Hepatocyte (in vitro differentiated cells): ENCODE measurements at regions not wholly inside any gene's neighbourhood (a gene's known extent, or its start where the extent isn't known, plus 50 kb on each side); places are given as distances from the start of the nearest gene placed in this dataset.

Experiments
- DNase-seq: peaks from one replicate; pipeline ENCODE4 v3.0.0-alpha.2; 2016; ENCODE audit warnings: low spot score
- H2AFZ ChIP-seq: fragments of 200-600 bp; sonication (generic); 2 replicates; pipeline ENCODE4 v1.6.0; 2016; ENCODE audit warnings: antibody characterized with exemption, mild to moderate bottlenecking
- H3K27ac ChIP-seq: fragments of 200-600 bp; sonication (generic); 2 replicates; pipeline ENCODE4 v1.5.1; 2016; ENCODE audit warnings: mild to moderate bottlenecking
- H3K27me3 ChIP-seq: fragments of 200-600 bp; sonication (generic); 2 replicates; pipeline ENCODE4 v1.6.1; 2016
- H3K36me3 ChIP-seq: fragments of 200-600 bp; sonication (generic); replicated peaks from 2 replicates; pipeline ENCODE4 v1.5.1; 2016; ENCODE audit warnings: low read depth; ENCODE audit not compliant: insufficient read depth
- H3K4me1 ChIP-seq: fragments of 200-600 bp; sonication (generic); 2 replicates; pipeline ENCODE4 v1.5.1; 2016; ENCODE audit warnings: mild to moderate bottlenecking, moderate library complexity; ENCODE audit not compliant: insufficient read depth
- H3K4me2 ChIP-seq: fragments of 200-600 bp; sonication (generic); 2 replicates; pipeline ENCODE4 v1.6.0; 2016
- H3K4me3 ChIP-seq: fragments of 200-600 bp; sonication (generic); 2 replicates; pipeline ENCODE4 v1.5.1; 2016; ENCODE audit warnings: mild to moderate bottlenecking
- H3K79me2 ChIP-seq: fragments of 200-600 bp; sonication (generic); 2 replicates; pipeline ENCODE4 v1.6.0; 2017; ENCODE audit warnings: mild to moderate bottlenecking
- H3K9me2 ChIP-seq: fragments of 200-600 bp; sonication (generic); replicated peaks from 2 replicates; pipeline ENCODE4 v1.6.0; 2017; ENCODE audit warnings: mild to moderate bottlenecking; ENCODE audit not compliant: insufficient read depth
- H3K9me3 ChIP-seq: fragments of 200-600 bp; sonication (generic); 2 replicates; pipeline ENCODE4 v1.5.1; 2016; ENCODE audit warnings: low read depth, mild to moderate bottlenecking
- H4K20me1 ChIP-seq: fragments of 200-600 bp; sonication (generic); 2 replicates; pipeline ENCODE4 v1.6.0; 2016; ENCODE audit warnings: mild to moderate bottlenecking; ENCODE audit not compliant: insufficient read depth, poor library complexity, severe bottlenecking
- EZH2 ChIP-seq: fragments of 200-600 bp; sonication (generic); IDR thresholded peaks from 2 replicates; pipeline ENCODE4 v1.6.1; 2016; ENCODE audit warnings: antibody characterized with exemption, mild to moderate bottlenecking, borderline replicate concordance
- EZH2phosphoT487 ChIP-seq: fragments of 200-600 bp; sonication (generic); IDR thresholded peaks from one replicate; pipeline ENCODE4 v1.6.1; 2018; ENCODE audit warnings: antibody characterized with exemption, mild to moderate bottlenecking, low read depth, moderate library complexity; ENCODE audit not compliant: unreplicated experiment, severe bottlenecking
- WGBS: methylation state at CpG from one replicate; pipeline ENCODE4 v1.1.6; 2016; ENCODE audit warnings: low lambda C conversion rate; ENCODE audit errors: missing lambda C conversion rate; 5-methylcytosine and 5-hydroxymethylcytosine counted together
- TF ChIP-seq, protein P1 (sequence below): fragments of 200-600 bp; sonication (generic); IDR thresholded peaks from 2 replicates; pipeline ENCODE4 v1.5.1; 2016; ENCODE audit warnings: antibody characterized with exemption, mild to moderate bottlenecking; ENCODE audit not compliant: poor library complexity

DNA sequence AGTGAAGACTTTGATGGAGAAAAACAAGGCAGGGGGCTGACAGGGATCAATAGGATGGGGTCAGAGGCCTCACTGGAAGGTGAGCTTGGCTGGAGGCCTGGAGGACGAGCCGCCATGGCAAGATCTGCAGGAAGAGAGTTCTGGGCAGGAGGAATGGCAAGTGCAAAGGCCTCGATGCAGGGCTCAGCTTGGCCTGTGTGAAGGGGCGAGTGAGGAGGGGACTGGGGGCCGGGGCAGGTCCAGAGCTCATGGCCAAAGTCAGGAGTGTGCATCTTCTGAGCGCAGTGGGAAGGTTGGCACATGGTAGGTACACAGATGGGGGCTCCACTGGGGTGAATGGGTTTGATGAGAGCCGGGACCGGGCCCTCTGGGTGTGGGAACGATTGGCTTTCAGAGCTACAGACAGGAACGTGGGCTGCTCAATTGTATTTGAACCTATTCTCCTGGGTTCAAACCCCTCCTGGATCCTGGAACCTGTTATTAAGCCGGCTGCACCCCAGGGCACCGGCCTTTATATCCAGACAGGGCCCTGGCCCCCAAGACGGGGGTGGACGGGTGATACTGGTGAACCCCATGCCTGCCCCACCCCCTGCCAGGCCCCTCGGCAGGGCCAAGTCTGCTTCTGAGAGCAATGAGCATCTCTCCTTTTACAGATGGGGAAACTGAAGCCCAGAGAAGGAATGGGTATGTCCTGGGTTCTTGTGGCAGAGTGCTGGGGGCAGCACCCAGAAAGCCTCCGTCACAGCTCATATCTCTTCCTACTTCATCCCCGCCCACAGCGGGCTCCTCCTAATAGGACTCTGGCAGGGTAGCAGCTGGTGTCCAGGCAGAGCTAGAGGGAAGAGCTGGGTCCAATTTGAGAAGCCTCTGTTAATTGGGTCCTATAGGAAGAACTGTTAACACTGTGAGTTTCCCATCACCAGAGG is 106.1 kb downstream of the CEBPB start:
- Histone ChIP-seq H3K9me3 (no peaks in the 10 kb centered on the region), H3K36me3 (no peaks in the 10 kb centered on the region), H3K27me3 (no peaks in the 10 kb centered on the region), H3K9me2 (no peaks in the 10 kb centered on the region), H2AFZ (no peak overlapping the region), H3K4me1 (peaks cover 13% of the 10 kb centered on the region), H4K20me1 (no peaks in the 10 kb centered on the region), H3K79me2 (no peaks in the 10 kb centered on the region), H3K4me2 (no peak overlapping the region), H3K27ac (no peak overlapping the region), H3K4me3 (no peak overlapping the region)
- WGBS, result 89% methylated on average over 15 of the region's 18 CpGs
- no peak for TF ChIP-seq EZH2phosphoT487
- TF ChIP-seq, protein P1, sequence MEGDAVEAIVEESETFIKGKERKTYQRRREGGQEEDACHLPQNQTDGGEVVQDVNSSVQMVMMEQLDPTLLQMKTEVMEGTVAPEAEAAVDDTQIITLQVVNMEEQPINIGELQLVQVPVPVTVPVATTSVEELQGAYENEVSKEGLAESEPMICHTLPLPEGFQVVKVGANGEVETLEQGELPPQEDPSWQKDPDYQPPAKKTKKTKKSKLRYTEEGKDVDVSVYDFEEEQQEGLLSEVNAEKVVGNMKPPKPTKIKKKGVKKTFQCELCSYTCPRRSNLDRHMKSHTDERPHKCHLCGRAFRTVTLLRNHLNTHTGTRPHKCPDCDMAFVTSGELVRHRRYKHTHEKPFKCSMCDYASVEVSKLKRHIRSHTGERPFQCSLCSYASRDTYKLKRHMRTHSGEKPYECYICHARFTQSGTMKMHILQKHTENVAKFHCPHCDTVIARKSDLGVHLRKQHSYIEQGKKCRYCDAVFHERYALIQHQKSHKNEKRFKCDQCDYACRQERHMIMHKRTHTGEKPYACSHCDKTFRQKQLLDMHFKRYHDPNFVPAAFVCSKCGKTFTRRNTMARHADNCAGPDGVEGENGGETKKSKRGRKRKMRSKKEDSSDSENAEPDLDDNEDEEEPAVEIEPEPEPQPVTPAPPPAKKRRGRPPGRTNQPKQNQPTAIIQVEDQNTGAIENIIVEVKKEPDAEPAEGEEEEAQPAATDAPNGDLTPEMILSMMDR, result no peak
- no peak for TF ChIP-seq EZH2
- no peak for DNase-seq

DNA sequence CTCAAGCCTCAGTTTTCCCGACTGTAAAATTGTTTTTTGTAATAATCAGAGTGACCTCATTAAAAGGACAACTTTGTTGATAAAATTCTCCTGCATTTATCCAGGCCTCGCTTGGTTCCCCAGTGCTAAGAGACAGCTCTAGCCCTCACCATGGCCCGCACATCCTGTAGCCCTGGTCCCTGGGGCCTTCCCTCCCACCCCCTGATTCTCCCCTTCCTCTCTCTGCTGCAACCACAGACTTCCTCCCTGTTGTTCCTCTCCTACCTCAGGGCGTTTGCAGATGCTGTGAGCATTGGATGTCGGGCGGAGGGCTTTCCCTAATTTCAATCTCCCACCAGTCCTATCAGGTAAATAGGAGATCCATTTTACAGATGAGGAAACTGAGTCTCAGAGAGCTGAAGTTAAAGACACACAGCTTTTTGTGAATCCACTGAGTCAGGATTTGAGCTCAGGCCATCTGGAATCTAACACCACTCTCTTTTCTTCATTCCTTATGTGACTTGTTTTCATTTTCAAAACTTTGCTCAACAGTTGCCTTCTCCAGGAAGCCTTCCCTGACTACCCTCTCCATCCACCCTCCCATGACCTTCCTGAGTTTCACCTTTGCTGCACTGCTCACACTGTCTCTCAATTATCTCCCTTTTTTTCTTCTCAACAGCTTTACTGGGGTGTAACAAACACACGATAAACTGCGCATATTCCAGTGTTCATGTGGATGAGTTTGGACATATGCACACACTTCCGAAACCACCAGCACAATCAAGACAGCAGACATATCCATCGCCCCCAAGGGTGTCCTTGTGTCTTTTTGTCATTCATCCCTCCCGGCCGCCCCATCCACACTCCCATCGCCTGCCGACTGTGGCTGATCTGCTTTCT is 107.1 kb downstream of the CEBPB start:
- Histone ChIP-seq H3K9me3 (no peaks in the 10 kb centered on the region), H3K79me2 (no peaks in the 10 kb centered on the region), H3K36me3 (no peaks in the 10 kb centered on the region), H3K4me2 (no peak overlapping the region), H3K27ac (no peak overlapping the region), H3K9me2 (no peaks in the 10 kb centered on the region), H2AFZ (no peak overlapping the region), H3K4me1 (peaks cover 5% of the 10 kb centered on the region), H3K4me3 (no peak overlapping the region), H3K27me3 (no peaks in the 10 kb centered on the region), H4K20me1 (no peaks in the 10 kb centered on the region)
- DNase-seq, result no peak
- 77% methylated on average over 14 of the region's 14 CpGs for WGBS
- TF ChIP-seq EZH2, result no peak
- TF ChIP-seq EZH2phosphoT487, result no peak
- TF ChIP-seq, protein P1, result no peak

DNA sequence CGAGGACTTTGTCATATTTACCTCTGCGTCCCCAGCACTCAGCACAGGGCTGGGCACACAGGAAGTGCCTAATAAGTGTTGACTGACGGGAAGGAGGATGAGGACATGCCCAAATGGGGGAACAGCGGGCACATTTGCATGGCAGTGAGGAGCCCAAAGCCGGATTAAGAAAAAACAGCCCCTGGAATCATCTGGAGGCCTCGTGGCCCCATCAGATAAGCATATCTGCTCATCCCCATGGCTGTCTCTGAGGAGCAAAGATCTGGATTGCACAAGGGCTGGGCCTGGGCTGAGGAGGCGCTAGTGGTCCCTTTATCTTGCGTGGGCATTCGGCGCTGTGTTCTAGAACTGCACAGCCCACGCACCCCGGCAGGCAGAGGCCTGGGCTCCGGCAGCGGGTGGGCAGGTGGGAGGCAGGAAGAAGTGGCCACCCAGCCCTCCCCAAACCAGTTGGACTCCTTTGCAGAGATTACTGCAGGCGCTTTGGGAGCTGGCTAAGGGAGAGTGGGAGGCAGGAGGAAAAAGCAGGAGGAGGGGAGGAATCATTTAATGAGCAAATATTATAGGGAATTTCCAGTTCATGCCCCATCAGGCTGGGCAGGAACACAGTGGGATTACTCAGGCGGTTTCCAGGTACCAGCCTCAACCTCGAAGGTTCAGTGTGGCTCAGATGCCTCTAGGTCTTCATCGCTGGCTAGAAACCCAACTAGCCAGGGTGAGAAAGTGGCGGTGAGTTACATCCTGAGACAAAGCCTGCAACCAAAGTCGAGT is 108.1 kb downstream of the CEBPB start:
- H3K27me3 ChIP-seq, result no peaks in the 10 kb centered on the region
- no peaks in the 10 kb centered on the region for H4K20me1 ChIP-seq
- no peak overlapping the region for H3K4me2 ChIP-seq
- 86% methylated on average over 20 of the region's 20 CpGs for WGBS
- no peaks in the 10 kb centered on the region for H3K9me3 ChIP-seq
- H3K27ac ChIP-seq, result no peak overlapping the region
- no peak overlapping the region for H3K4me3 ChIP-seq
- no peaks in the 10 kb centered on the region for H3K36me3 ChIP-seq
- TF ChIP-seq, protein P1, result no peak
- no peak for TF ChIP-seq EZH2
- no peak for TF ChIP-seq EZH2phosphoT487
- H3K4me1 ChIP-seq, result peaks cover 3% of the 10 kb centered on the region
- DNase-seq, result no peak
- H3K79me2 ChIP-seq, result no peaks in the 10 kb centered on the region
- no peak overlapping the region for H2AFZ ChIP-seq
- H3K9me2 ChIP-seq, result no peaks in the 10 kb centered on the region
